ENCODE measurements at regions not wholly inside any gene's neighbourhood (a gene's known extent, or its start where the extent isn't known, plus 50 kb on each side); places are given as distances from the start of the nearest gene placed in this dataset.
"Not testable (repeated sequence)": the region's sequence is repeated elsewhere in the genome, so short reads cannot be mapped to it uniquely, and the experiment has no call there.

DNA sequence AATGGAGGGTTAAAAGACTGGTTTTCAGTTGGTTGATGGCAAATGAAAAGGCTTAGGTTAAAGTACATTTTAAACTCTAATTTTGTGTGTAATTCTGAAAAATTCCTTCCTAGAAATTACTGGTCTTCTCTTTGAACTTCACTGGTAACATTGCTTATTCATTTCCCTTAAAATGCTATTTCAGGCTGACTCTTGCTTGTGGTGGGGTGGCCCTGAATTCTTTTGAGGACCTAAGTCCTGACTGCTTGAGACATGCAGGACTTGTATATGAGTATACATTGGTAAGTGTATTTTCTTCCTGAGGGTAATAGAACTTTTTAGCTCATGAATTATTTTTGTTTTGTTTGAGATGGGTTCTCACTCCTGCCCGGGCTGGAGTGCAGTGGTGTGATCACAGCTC lies 113.9 kb upstream of the VKORC1L1 start:
- not testable (repeated sequence) for TF ChIP-seq POLR2A (IDR thresholded peaks at IDR 0.05; ENCODE audit: low read depth, low read length); TAF1 (IDR thresholded peaks at IDR 0.05; ENCODE audit: low read depth, low read length); SPI1 (IDR thresholded peaks at IDR 0.05; ENCODE audit: low read depth, low read length); POLR2AphosphoS5 (IDR thresholded peaks at IDR 0.05; ENCODE audit: low read depth, low read length); POU2F2 (IDR thresholded peaks at IDR 0.05; ENCODE audit: low read depth, low read length); PAX5 (IDR thresholded peaks at IDR 0.05; ENCODE audit: insufficient read depth, low read length, severe bottlenecking)
